HuH-7 (cell line): ENCODE measurements at regions not wholly inside any gene's neighbourhood (a gene's known extent, or its start where the extent isn't known, plus 50 kb on each side); places are given as distances from the start of the nearest gene placed in this dataset.

Source experiments
- DNase-seq: peaks from one replicate; pipeline ENCODE4 v3.0.0; 2011; ENCODE audit warnings: low spot score

DNA sequence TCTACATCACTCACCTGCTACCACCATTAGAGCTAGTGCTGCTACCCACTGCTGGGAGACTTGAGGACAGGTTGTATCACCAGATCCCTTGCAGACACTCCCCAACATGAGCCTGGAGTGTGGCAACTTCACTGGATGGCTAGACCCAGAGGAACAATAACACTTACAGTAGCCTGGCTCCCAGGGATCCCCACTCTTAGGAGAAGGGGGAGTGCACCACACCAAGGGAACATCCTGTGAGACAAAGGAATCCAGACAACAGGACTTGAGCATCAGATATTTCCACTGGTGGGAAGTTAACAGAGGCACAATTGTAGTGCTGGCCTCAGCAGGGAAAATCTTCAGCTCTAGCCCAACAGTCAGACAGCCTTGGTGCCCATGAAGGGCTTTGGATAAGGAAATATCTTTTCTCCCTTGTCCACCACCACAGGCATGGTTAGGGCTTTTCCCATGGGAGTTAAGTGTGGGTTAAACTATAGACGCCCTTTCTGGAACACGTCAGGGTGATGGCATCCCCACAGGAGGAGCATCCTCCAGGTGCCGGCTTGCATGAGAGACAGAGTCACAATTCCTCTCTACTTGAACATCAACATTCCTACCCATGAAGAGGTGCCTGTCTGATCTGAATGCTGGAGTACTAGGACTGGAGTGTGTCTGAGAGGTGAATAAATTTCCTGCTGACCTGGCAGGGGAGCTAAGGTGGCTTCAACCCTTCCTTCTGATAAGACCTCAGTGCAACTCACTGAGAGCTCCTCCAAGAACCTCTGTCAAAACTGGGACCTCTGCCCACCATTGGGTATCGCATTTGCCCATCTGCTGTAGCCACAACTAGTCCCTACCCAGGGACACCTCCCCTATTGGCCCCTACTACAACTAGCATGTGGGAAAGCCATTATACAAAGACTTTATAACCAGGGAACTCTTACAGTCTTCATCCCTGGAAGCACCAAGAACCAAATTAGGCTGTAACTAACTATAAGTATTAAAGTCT, 55.4 kb upstream of the SIRPG start:
- no peak for DNase-seq

GRCh38 chr20:1711826-1712601, 54.4 kb upstream of the SIRPG start:
- DNase-seq, result no peak

GRCh38 chr20:1711266-1711665, 53.7 kb upstream of the SIRPG start:
- no peak for DNase-seq

- DNase-seq, result no peak
Observed at GRCh38 chr20:1710484-1710883, 52.9 kb upstream of the SIRPG start.

DNA sequence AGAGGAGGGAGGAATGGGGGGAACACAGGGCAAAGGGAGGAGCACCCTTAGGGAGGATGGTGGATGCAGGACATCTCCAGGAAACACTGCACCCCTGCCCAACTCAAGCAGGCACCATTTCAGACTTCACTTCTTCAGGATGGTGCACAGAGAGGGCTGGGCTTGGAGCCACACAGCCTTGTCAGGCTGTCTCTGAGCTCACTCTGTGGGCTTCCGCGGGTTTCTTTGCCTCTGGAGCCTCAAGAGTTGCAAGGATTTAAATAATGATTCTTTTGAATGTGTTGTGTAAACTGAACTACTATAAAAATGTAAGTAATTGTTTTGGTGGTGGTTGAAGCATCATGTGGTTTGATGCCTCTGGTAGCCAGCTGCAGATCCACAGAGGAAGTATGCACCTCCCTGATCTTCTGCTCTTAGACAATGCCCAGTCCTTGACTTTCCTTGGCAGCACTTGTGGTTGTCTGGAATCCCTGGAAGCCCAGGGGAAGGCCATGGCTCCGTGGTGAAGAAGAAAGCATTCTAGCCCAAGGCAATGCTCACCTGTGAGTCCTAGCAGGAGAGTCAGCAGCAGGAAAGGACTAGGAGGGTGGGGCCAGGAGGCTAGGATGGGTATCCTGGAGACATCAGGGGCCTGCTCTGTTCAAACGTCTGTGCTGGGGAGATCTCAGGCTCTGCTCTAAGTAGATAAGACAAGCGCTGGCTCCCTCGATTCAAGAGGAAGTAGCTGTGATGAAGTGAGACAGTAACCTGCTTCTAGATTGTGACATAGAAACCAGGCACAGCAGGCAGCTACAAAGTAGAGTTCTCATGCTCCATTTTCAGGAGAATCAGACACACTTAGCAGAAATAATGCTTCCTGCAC, 50.2 kb upstream of the SIRPG start:
- no peak for DNase-seq
